GM06990 (cell line): ENCODE measurements at regions not wholly inside any gene's neighbourhood (a gene's known extent, or its start where the extent isn't known, plus 50 kb on each side); places are given as distances from the start of the nearest gene placed in this dataset.

Experiments
- DNase-seq: peaks from one replicate; pipeline ENCODE4 v3.0.0-alpha.2; 2011; ENCODE audit not compliant: insufficient read length; ENCODE audit errors: extremely low read depth
- H3K27me3 ChIP-seq: replicated peaks from 2 replicates; pipeline ENCODE4 v1.6.0; 2011; ENCODE audit warnings: low read length; ENCODE audit not compliant: control insufficient read depth, insufficient read depth
- H3K36me3 ChIP-seq: 2 replicates; pipeline ENCODE4 v1.5.1; 2011; ENCODE audit warnings: low read length; ENCODE audit not compliant: control insufficient read depth, insufficient read depth
- H3K4me3 ChIP-seq: replicated peaks from 2 replicates; pipeline ENCODE4 v1.5.1; 2011; ENCODE audit warnings: low read depth, mild to moderate bottlenecking, control low read depth, low read length
- TF ChIP-seq, protein P1 (sequence below): IDR thresholded peaks from 2 replicates; pipeline ENCODE4 v1.5.1; 2011; ENCODE audit warnings: low read length, control low read depth, mild to moderate bottlenecking, inconsistent platforms; ENCODE audit not compliant: insufficient read depth, poor library complexity, severe bottlenecking

DNA sequence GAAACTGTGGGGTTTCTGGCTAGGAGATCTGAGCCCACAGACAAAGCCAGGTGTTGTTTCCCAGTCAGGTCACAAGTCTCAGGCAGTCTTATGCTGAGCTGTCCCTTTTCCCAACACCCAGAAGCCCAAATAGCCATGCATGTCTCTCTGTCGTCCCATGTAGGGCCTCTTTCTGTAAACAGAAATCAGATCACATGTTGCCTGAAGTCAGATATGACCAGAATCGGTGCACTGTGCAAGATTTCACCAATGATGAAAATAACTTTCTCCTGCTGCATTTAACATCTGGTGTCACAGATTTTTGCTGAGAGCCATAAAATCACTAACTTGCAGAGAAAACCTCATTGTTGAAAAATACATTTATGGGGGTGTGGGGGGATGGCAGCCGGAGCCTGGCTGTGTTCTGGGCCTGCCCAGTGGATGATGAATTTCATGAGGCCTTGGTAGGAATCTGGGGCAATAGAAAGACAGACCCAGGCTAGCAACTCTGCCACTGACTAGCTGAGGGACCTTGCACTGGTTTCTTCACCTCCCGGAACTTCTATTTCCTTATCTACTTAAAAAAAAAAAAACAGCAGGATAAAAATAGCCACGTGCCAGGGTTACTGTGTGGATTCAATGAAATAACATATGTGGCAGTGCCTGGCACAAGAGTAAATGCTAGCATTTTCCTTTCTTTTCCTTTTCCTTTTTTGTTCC is 158.8 kb upstream of the NFIA start:
- DNase-seq = no peak
- H3K4me3 ChIP-seq = no peak overlapping the region
- no peaks in the 10 kb centered on the region for H3K36me3 ChIP-seq
- no peaks in the 10 kb centered on the region for H3K27me3 ChIP-seq
- TF ChIP-seq, protein P1, sequence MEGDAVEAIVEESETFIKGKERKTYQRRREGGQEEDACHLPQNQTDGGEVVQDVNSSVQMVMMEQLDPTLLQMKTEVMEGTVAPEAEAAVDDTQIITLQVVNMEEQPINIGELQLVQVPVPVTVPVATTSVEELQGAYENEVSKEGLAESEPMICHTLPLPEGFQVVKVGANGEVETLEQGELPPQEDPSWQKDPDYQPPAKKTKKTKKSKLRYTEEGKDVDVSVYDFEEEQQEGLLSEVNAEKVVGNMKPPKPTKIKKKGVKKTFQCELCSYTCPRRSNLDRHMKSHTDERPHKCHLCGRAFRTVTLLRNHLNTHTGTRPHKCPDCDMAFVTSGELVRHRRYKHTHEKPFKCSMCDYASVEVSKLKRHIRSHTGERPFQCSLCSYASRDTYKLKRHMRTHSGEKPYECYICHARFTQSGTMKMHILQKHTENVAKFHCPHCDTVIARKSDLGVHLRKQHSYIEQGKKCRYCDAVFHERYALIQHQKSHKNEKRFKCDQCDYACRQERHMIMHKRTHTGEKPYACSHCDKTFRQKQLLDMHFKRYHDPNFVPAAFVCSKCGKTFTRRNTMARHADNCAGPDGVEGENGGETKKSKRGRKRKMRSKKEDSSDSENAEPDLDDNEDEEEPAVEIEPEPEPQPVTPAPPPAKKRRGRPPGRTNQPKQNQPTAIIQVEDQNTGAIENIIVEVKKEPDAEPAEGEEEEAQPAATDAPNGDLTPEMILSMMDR = no peak

DNA sequence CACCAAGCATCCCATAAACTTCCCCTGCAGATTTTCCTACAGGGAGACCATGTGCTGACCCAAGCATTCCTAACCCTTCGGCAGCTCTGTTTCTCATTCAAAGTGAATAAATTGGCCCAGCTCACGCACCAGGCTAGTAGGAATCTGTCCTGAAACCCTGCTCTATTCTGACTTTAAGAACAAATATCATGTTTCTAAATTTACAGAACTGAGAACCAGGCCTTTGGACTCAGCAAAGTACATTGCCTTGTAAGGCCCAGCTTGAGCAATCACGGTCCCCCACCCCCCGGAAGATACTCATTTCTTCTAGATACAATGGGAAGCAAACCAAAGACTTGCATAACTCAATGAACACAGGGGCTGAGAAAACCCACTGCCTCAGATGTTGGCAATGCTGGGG is 160.1 kb upstream of the NFIA start:
- Histone ChIP-seq H3K4me3 (no peak overlapping the region), H3K27me3 (no peaks in the 10 kb centered on the region), H3K36me3 (no peaks in the 10 kb centered on the region)
- TF ChIP-seq, protein P1 = no peak
- DNase-seq = no peak

DNA sequence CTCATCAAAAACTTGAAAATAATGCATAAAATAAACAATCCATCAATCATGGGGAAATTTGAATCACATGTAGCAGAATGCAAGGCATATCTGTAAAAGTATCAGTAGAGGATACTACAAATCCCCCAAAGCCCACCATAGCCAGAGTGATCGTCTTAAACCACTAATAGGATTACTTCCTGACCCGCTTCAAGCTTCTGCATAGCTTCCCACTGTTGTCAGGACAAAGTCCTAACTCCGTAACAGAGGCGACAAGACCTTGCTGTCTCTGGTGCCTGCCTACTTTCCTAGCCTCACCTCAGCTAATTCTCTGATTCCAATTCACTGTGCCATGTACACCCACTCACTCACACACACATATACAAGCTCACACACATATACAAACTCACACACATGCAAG is 161.2 kb upstream of the NFIA start:
- no peaks in the 10 kb centered on the region for H3K36me3 ChIP-seq
- no peak for DNase-seq
- H3K4me3 ChIP-seq = no peak overlapping the region
- TF ChIP-seq, protein P1 = no peak
- no peaks in the 10 kb centered on the region for H3K27me3 ChIP-seq

DNA sequence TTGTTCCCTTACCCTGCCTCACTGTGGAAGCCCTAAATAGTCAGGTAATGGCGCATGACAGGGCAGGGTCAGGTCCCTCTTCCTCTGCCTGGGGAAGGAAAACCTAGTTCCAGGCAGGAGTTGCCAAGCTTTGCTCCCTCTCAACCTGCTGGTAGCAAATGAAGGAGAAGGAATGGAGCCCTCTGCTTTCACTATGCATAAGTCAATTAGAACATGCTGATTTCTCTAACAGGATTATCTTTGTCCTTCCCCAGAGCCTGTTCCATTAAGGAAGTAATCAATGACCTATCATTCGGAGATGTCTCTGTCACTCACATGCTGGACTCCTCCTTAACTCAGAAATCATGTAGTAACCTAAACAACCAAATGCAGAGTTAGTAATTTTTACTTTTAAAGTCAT is 161.8 kb upstream of the NFIA start:
- no peak for DNase-seq
- Histone ChIP-seq H3K4me3 (no peak overlapping the region), H3K36me3 (no peaks in the 10 kb centered on the region), H3K27me3 (no peaks in the 10 kb centered on the region)
- TF ChIP-seq, protein P1 = no peak

DNA sequence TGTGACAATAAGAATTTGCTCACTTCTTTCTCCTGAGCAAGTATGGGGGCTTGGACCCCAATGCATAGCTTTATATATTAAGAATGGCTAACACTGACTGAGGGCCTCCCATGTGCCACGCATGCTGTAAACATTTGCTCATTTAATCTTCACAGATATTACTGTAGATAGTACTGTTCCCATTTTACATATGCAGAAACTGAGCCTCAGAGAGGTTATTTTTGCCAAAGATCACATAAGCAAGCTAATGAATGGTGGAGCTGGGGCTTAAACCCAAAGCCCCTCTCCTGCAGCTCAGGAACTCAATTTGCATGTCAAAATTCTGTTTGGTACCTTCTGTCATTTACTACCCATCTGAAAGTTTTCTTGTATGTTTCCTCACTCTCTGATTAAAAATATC is 163.5 kb upstream of the NFIA start:
- Histone ChIP-seq H3K36me3 (no peaks in the 10 kb centered on the region), H3K4me3 (no peak overlapping the region), H3K27me3 (no peaks in the 10 kb centered on the region)
- no peak for DNase-seq
- TF ChIP-seq, protein P1 = no peak

DNA sequence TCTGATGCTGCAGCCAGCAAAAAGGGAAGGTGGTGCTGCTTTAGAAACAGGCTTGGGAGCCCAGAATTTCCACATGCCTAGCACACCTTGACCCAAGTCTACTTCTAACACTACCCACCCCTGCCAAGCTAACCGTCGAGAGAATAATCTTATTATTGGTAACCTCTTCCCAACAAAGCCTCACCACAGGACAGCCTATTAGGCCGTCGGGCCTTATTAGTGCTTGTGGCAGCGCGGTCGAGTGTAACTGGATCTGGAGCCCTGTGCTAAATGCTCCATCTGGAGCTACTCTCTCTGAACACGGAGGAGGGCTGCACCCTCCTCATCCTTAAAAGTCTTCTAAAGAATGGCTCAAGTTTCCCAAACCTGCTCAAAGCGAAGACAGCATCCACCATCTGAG is 165.5 kb upstream of the NFIA start:
- no peak for DNase-seq
- Histone ChIP-seq H3K36me3 (no peaks in the 10 kb centered on the region), H3K4me3 (no peak overlapping the region), H3K27me3 (no peaks in the 10 kb centered on the region)
- TF ChIP-seq, protein P1 = no peak
